SKM-1 treated with dmso at 0.1 percent for 144 hours (cell line): ENCODE measurements at regions not wholly inside any gene's neighbourhood (a gene's known extent, or its start where the extent isn't known, plus 50 kb on each side); places are given as distances from the start of the nearest gene placed in this dataset.
A peak's percentile ranks its signal among the peaks of the same experiment; 100 is the strongest.
"Not testable (repeated sequence)": the region's sequence is repeated elsewhere in the genome, so short reads cannot be mapped to it uniquely, and the experiment has no call there.

Experiments
- DNase-seq: peaks from one replicate; lab custom pipeline; 2025; ENCODE audit not compliant: unreplicated experiment; lab: John Stamatoyannopoulos, UW

GRCh38 chr13:38008636-38009035 is 139.1 kb upstream of the TRPC4 start:
- DNase-seq: no peak

- DNase-seq: no peak
These were observed 133.0 kb upstream of the TRPC4 start for GRCh38 chr13:38002606-38003005.

GRCh38 chr13:37997641-37998040 is 128.1 kb upstream of the TRPC4 start:
- no peak for DNase-seq

- DNase-seq: no peak
These were observed 125.5 kb upstream of the TRPC4 start for GRCh38 chr13:37995092-37995491.

- DNase-seq: no peak
These were observed 117.2 kb upstream of the TRPC4 start for GRCh38 chr13:37986811-37987210.

GRCh38 chr13:37985281-37985680 is 115.7 kb upstream of the TRPC4 start:
- DNase-seq: no peak

- no peak for DNase-seq
These were observed 114.8 kb upstream of the TRPC4 start for GRCh38 chr13:37984357-37984756.

- DNase-seq: no peak
These were observed 112.4 kb upstream of the TRPC4 start for GRCh38 chr13:37981932-37982331.

- DNase-seq: no peak
These were observed 109.1 kb upstream of the TRPC4 start for GRCh38 chr13:37978680-37979079.

- no peak for DNase-seq
These were observed 99.0 kb upstream of the TRPC4 start for GRCh38 chr13:37968555-37968954.

- no peak for DNase-seq
These were observed 96.7 kb upstream of the TRPC4 start for GRCh38 chr13:37966266-37966665.

- peak; percentile 27 for DNase-seq
These were observed 90.9 kb upstream of the TRPC4 start for GRCh38 chr13:37960427-37960826.

GRCh38 chr13:37959284-37959683 is 89.7 kb upstream of the TRPC4 start:
- DNase-seq: no peak

- no peak for DNase-seq
These were observed 87.0 kb upstream of the TRPC4 start for GRCh38 chr13:37956536-37956935.

- not testable (repeated sequence) for DNase-seq
These were observed 85.0 kb upstream of the TRPC4 start for GRCh38 chr13:37954597-37954996.

GRCh38 chr13:37954191-37954590 is 84.6 kb upstream of the TRPC4 start:
- DNase-seq: no peak

- no peak for DNase-seq
These were observed 84.1 kb upstream of the TRPC4 start for GRCh38 chr13:37953696-37954095.

- no peak for DNase-seq
These were observed 80.4 kb upstream of the TRPC4 start for GRCh38 chr13:37950016-37950415.

GRCh38 chr13:37947419-37948140 is 78.0 kb upstream of the TRPC4 start:
- DNase-seq: no peak

GRCh38 chr13:37945651-37946575 is 76.3 kb upstream of the TRPC4 start:
- DNase-seq: no peak

- no peak for DNase-seq
These were observed 75.4 kb upstream of the TRPC4 start for GRCh38 chr13:37944869-37945442.
